ENCODE measurements at regions not wholly inside any gene's neighbourhood (a gene's known extent, or its start where the extent isn't known, plus 50 kb on each side); places are given as distances from the start of the nearest gene placed in this dataset.

- TF ChIP-seq CTCF (optimal IDR thresholded peaks at IDR 0.05 in 1 of 3, IDR thresholded peaks at IDR 0.05 in 1 of 3, conservative IDR thresholded peaks at IDR 0.05 in 1 of 3; ENCODE audit: extremely low read depth in 1 of 3, insufficient read depth in 2 of 3, low read length in 3 of 3), result no peak
- no peak for TF ChIP-seq EZH2 (IDR thresholded peaks at IDR 0.05; ENCODE audit: low read length)
These were observed 87.2 kb upstream of the TNP1 start for GRCh38 chr2:216947055-216947454.

Measured in keratinocyte (primary cell).